GM12878 (cell line): ENCODE measurements at regions not wholly inside any gene's neighbourhood (a gene's known extent, or its start where the extent isn't known, plus 50 kb on each side); places are given as distances from the start of the nearest gene placed in this dataset.

Source experiments
- ATAC-seq: fragments of 200-7000 bp; cut with Tn5 transposase; 3 replicates; pipeline ENCODE4 v1.9.1; 2020; ENCODE audit warnings: mild to moderate bottlenecking, moderate library complexity
- BruUV-seq: library from RNA; stranded (reverse); fragments of 400-500 nt; replicated peaks from 2 replicates; lab custom pipeline; 2021; lab: Mats Ljungman, UMichigan
- CTCF ChIA-PET: fragments of 300-600 bp; sonication (Branson Sonifier 250); formaldehyde crosslinking; extraction: SDS; loops from one replicate; lab custom pipeline; 2021; ENCODE audit warnings: inconsistent platforms; lab: Yijun Ruan, JAX
- POLR2A ChIA-PET: fragments of 350-600 bp; formaldehyde crosslinking; extraction: SDS; loops from one replicate; lab custom pipeline; 2021; ENCODE audit warnings: inconsistent platforms; lab: Charles Lee
- RAD21 ChIA-PET: fragments of 300-600 bp; sonication (Branson Sonifier 250); formaldehyde crosslinking; loops from one replicate; lab custom pipeline; 2023; ENCODE audit warnings: antibody characterized with exemption; ENCODE audit not compliant: unreplicated experiment; lab: Charles Lee
- SMC1A ChIA-PET: fragments of 300-600 bp; sonication (Branson Sonifier 250); formaldehyde crosslinking; loops from one replicate; lab custom pipeline; 2023; ENCODE audit not compliant: unreplicated experiment, uncharacterized antibody; lab: Charles Lee
- DNase-seq: peaks from one replicate; pipeline ENCODE4 v3.0.0-alpha.2; 2011; ENCODE audit warnings: low read depth, low spot score
- FAIRE-seq: peaks from 3 replicates; lab custom pipeline; 2011; peaks lifted over from hg19 to GRCh38; lab: Jason Lieb, UNC
- H2AFZ ChIP-seq: 2 replicates; pipeline ENCODE4 v1.6.0; 2011; ENCODE audit warnings: low read depth, low read length, control low read depth; ENCODE audit not compliant: control insufficient read depth
- H3K27ac ChIP-seq: 2 replicates; pipeline ENCODE4 v1.5.1; 2011; ENCODE audit warnings: control low read depth; ENCODE audit not compliant: control insufficient read depth, insufficient read depth
- H3K27me3 ChIP-seq, 2 experiments: replicated peaks in 1 of 2; 2 replicates each; pipeline versions ENCODE4 v1.6.0 to v1.6.1; 2011; ENCODE audit warnings: low read length in 1 of 2; ENCODE audit not compliant: control insufficient read depth in 2 of 2, insufficient read depth in 2 of 2
- H3K36me3 ChIP-seq, 2 experiments: 2 replicates each; pipeline ENCODE4 v1.5.1; 2011; ENCODE audit warnings: low read length in 1 of 2; ENCODE audit not compliant: control insufficient read depth in 2 of 2, insufficient read depth in 2 of 2
- H3K4me1 ChIP-seq: 2 replicates; pipeline ENCODE4 v1.6.1; 2011; ENCODE audit warnings: mild to moderate bottlenecking, low read length, moderate library complexity, mixed read lengths; ENCODE audit not compliant: control insufficient read depth, insufficient read depth
- H3K4me2 ChIP-seq: 2 replicates; pipeline ENCODE4 v1.6.0; 2011; ENCODE audit warnings: control low read depth; ENCODE audit not compliant: control insufficient read depth, insufficient read depth
- H3K4me3 ChIP-seq: fragments of 200-600 bp; sonication (generic); 2 replicates; pipeline ENCODE4 v1.5.1; 2016
- H3K79me2 ChIP-seq: 2 replicates; pipeline ENCODE4 v1.6.0; 2011; ENCODE audit warnings: low read length; ENCODE audit not compliant: control insufficient read depth, insufficient read depth
- H3K9ac ChIP-seq: 2 replicates; pipeline ENCODE4 v1.8.0; 2011; ENCODE audit warnings: low read length, control low read depth, mixed read lengths; ENCODE audit not compliant: control insufficient read depth, insufficient read depth
- H3K9me3 ChIP-seq: replicated peaks from 3 replicates; pipeline ENCODE4 v1.5.1; 2011; ENCODE audit warnings: mild to moderate bottlenecking, low read length; ENCODE audit not compliant: control insufficient read depth, insufficient read depth
- H4K20me1 ChIP-seq: 2 replicates; pipeline ENCODE4 v1.6.0; 2011; ENCODE audit not compliant: control insufficient read depth, insufficient read depth
- CHD2 ChIP-seq: IDR thresholded peaks from 2 replicates; pipeline ENCODE4 v1.6.1; 2011; ENCODE audit warnings: low read depth, low read length, improper control_type of control experiment, borderline replicate concordance
- CHD4 ChIP-seq: fragments of 200-600 bp; sonication (generic); IDR thresholded peaks from 2 replicates; pipeline ENCODE4 v1.6.1; 2016; ENCODE audit warnings: mild to moderate bottlenecking
- CREB1 ChIP-seq: IDR thresholded peaks from 2 replicates; pipeline ENCODE4 v1.6.1; 2012; ENCODE audit warnings: low read depth, mild to moderate bottlenecking, inconsistent platforms
- DPF2 ChIP-seq: fragments of 450-650 bp; IDR thresholded peaks from 2 replicates; pipeline ENCODE4 v1.6.1; 2017; ENCODE audit warnings: mild to moderate bottlenecking
- ETV6 ChIP-seq, 2 experiments: fragments of 450-650 bp in 1 of 2; IDR thresholded peaks in 1 of 2; conservative IDR thresholded peaks in 1 of 2; 2 replicates each; pipeline ENCODE4 v1.6.1; 2014; ENCODE audit warnings: antibody characterized with exemption in 1 of 2, borderline replicate concordance in 1 of 2, low read depth in 1 of 2, mild to moderate bottlenecking in 1 of 2, moderate library complexity in 1 of 2
- HCFC1 ChIP-seq: fragments of 150-350 bp; IDR thresholded peaks from 2 replicates; pipeline ENCODE4 v1.6.1; 2014; ENCODE audit warnings: low read length
- JUND ChIP-seq: IDR thresholded peaks from 2 replicates; pipeline ENCODE4 v1.6.1; 2012; ENCODE audit warnings: low read depth, mild to moderate bottlenecking, low read length, improper control_type of control experiment, moderate library complexity
- KDM1A ChIP-seq: fragments of 200-600 bp; sonication (generic); IDR thresholded peaks from 2 replicates; pipeline ENCODE4 v1.6.1; 2016; ENCODE audit warnings: borderline replicate concordance
- NR2C1 ChIP-seq: fragments of 450-650 bp; IDR thresholded peaks from 2 replicates; pipeline ENCODE4 v1.6.1; 2017; ENCODE audit warnings: antibody characterized with exemption, mild to moderate bottlenecking, moderate library complexity
- PML ChIP-seq: IDR thresholded peaks from 2 replicates; pipeline ENCODE4 v1.6.1; 2012; ENCODE audit warnings: low read length, inconsistent platforms
- RB1 ChIP-seq: fragments of 450-650 bp; formaldehyde crosslinking; IDR thresholded peaks from 2 replicates; pipeline ENCODE4 v1.6.1; 2017; ENCODE audit warnings: mild to moderate bottlenecking, borderline replicate concordance
- SRF ChIP-seq, 2 experiments: IDR thresholded peaks; 2 replicates each; pipeline ENCODE4 v1.6.1; 2011; ENCODE audit warnings: low read depth in 2 of 2, low read length in 2 of 2, mild to moderate bottlenecking in 1 of 2, moderate library complexity in 1 of 2
- TCF12 ChIP-seq: IDR thresholded peaks from 2 replicates; pipeline ENCODE4 v1.6.1; 2011; ENCODE audit warnings: low read depth, mild to moderate bottlenecking, low read length
- TCF3 ChIP-seq: IDR thresholded peaks from 2 replicates; pipeline ENCODE4 v1.6.1; 2012; ENCODE audit warnings: low read depth, mild to moderate bottlenecking, low read length, borderline replicate concordance; ENCODE audit not compliant: insufficient read depth
- WGBS: methylation state at CpG from one replicate; pipeline ENCODE4 v1.1.6; 2016; ENCODE audit warnings: low lambda C conversion rate; ENCODE audit not compliant: insufficient replicate concordance, insufficient coverage; ENCODE audit errors: missing lambda C conversion rate; 5-methylcytosine and 5-hydroxymethylcytosine counted together
- in situ Hi-C: fragments of 300-500 bp; cut with MboI; formaldehyde crosslinking; loops from 9 replicates; pipeline ENCODE4 v1.14.3; 2018; ENCODE audit warnings: mixed read lengths
- intact Hi-C: fragments of 100-400 bp; cut with micrococcal nuclease; formaldehyde crosslinking; loops from one replicate; pipeline ENCODE4 v1.14.2; 2022; ENCODE audit not compliant: unreplicated experiment
- TF ChIP-seq, protein P1 (sequence below): fragments of 450-650 bp; IDR thresholded peaks from 2 replicates; pipeline ENCODE4 v1.6.1; 2016; ENCODE audit warnings: mild to moderate bottlenecking

DNA sequence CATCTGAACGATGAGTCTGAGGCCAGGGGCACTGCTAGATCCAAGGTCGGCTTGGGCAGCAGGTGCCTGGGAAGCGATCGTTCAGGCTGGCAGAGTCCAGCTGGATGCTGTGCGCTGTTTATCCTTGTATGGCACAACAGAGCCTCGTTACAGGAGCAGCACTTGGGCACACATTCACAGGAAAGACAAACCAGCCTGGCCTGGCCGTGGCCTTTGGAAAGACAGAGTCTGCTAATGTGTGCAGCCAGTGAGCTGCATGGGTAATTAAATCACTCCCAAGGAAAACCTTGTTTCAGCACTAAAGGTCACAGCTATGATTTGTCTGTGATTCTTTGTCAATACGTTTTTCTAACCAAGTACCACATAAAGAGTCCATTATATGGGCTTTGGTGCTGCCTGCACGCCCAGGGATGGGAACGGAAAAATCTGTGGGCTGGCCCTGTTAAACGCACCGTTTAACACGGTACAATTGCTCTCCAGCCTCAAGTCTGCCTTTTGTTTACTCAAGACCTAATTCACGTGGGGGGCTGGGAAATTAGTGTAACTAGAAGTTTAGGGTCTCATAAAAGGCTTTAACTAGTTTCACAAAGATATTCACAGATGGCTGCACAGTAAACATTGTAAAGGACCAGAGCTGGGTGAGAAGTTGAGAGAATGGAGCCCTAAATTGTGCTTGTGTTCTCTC lies 509.3 kb downstream of the KDM4C start:
- intact Hi-C loops: no loop called here
- ATAC-seq (no peak), FAIRE-seq (no peak)

DNA sequence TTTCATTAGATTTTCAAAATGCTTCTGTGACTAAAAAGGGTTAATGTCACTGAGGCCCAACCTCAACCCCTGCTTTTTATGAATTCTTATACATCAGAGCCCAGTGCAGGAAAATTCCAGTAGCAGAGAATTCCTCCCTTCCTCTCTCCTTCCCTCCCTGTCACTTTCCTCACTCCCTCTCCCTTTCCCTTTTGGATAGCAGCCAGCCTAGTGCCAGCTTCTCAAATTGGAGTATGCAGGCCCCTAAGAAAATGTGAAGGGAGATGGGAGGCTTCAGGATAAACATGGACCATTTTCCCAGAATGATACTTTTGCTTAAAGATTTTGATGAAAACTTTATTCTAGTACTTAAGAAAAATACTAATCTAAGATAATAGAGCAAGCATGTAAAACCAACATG lies 507.4 kb downstream of the KDM4C start:
- ChIA-PET CTCF (no interaction called here), RAD21 (no interaction called here), SMC1A (no interaction called here), POLR2A (no interaction called here)
- TF ChIP-seq DPF2 (no peak), TCF12 (no peak), CHD4 (no peak), HCFC1 (no peak), KDM1A (no peak), RB1 (no peak), ETV6 (conservative IDR thresholded peaks at IDR 0.05 in 1 of 2, IDR thresholded peaks at IDR 0.05 in 1 of 2; ENCODE audit: borderline replicate concordance in 1 of 2, low read depth in 1 of 2) (no peak), TCF3 (no peak)
- Histone ChIP-seq H2AFZ (no peak overlapping the region), H3K27ac (no peak overlapping the region), H4K20me1 (no peaks in the 10 kb centered on the region), H3K9ac (no peak overlapping the region), H3K4me3 (no peak overlapping the region), H3K79me2 (no peaks in the 10 kb centered on the region), H3K4me1 (no peaks in the 10 kb centered on the region), H3K9me3 (no peaks in the 10 kb centered on the region), H3K36me3 (no peaks in the 10 kb centered on the region), H3K4me2 (no peak overlapping the region), H3K27me3 (no peaks in the 10 kb centered on the region)
- DNase-seq: no peak
- intact Hi-C loops (no loop called here), in situ Hi-C loops (no loop called here)
- ATAC-seq: no peak
- no TSS peak for BruUV-seq
- no peak for FAIRE-seq

More for the DNA sequence above, 509.3 kb downstream of the KDM4C start:
- H3K4me3 ChIP-seq: no peak overlapping the region
- DNase-seq: no peak
- H4K20me1 ChIP-seq: no peaks in the 10 kb centered on the region
- TF ChIP-seq, protein P1, sequence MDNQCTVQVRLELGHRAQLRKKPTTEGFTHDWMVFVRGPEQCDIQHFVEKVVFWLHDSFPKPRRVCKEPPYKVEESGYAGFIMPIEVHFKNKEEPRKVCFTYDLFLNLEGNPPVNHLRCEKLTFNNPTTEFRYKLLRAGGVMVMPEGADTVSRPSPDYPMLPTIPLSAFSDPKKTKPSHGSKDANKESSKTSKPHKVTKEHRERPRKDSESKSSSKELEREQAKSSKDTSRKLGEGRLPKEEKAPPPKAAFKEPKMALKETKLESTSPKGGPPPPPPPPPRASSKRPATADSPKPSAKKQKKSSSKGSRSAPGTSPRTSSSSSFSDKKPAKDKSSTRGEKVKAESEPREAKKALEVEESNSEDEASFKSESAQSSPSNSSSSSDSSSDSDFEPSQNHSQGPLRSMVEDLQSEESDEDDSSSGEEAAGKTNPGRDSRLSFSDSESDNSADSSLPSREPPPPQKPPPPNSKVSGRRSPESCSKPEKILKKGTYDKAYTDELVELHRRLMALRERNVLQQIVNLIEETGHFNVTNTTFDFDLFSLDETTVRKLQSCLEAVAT: no peak
- TF ChIP-seq ETV6 (conservative IDR thresholded peaks at IDR 0.05 in 1 of 2, IDR thresholded peaks at IDR 0.05 in 1 of 2; ENCODE audit: borderline replicate concordance in 1 of 2, low read depth in 1 of 2): no peak
- TF ChIP-seq PML: no peak
- no peak for TF ChIP-seq NR2C1
- no peak for TF ChIP-seq JUND
- no peak for TF ChIP-seq SRF (IDR thresholded peaks at IDR 0.05; ENCODE audit: low read depth in 2 of 2, low read length in 2 of 2)
- no peak for TF ChIP-seq CREB1
- TF ChIP-seq CHD2: no peak
- H2AFZ ChIP-seq: no peak overlapping the region
- WGBS: 44% methylated on average over 14 of the region's 14 CpGs
- H3K4me1 ChIP-seq: no peaks in the 10 kb centered on the region
- no peaks in the 10 kb centered on the region for H3K9me3 ChIP-seq
- H3K79me2 ChIP-seq: no peaks in the 10 kb centered on the region
- no peak overlapping the region for H3K4me2 ChIP-seq
- ChIA-PET POLR2A (interaction anchor here (0.6 kb wide), 1 partner anchor 19 kb away, joined by 4 read pairs; no protein-coding TSS in a partner anchor), RAD21 (no interaction called here), CTCF (no interaction called here), SMC1A (no interaction called here)
- no peak overlapping the region for H3K9ac ChIP-seq
- H3K36me3 ChIP-seq: no peaks in the 10 kb centered on the region
- in situ Hi-C loops: no loop called here
- H3K27me3 ChIP-seq: no peaks in the 10 kb centered on the region
- H3K27ac ChIP-seq: no peak overlapping the region
- BruUV-seq: no TSS peak
